ENCODE measurements at regions not wholly inside any gene's neighbourhood (a gene's known extent, or its start where the extent isn't known, plus 50 kb on each side); places are given as distances from the start of the nearest gene placed in this dataset.

DNA sequence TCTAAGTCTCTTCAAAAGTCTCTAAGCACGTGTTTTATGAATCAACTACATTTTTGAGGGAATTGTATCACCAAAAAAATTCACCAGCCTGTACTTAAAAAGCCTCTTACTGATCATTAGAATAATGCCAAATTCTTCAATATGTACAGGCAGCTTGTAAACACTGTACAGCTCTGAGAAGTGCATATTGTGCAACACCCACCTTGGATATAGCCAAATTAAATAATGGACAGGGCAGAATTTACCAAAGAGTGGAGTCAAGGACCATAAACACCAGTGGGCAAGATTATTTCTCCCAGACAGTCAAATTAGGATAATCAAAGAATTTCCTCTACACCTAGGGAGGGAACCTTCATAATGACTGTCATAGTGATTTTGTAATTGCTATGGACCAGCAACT is 338.2 kb downstream of the NR4A2 start:
- H3K27me3 ChIP-seq = no peaks in the 10 kb centered on the region
- intact Hi-C loops (cut with DNase I) = no loop called here
- no peak for TF ChIP-seq POLR2A (IDR thresholded peaks at IDR 0.05)
- TF ChIP-seq, protein P1, sequence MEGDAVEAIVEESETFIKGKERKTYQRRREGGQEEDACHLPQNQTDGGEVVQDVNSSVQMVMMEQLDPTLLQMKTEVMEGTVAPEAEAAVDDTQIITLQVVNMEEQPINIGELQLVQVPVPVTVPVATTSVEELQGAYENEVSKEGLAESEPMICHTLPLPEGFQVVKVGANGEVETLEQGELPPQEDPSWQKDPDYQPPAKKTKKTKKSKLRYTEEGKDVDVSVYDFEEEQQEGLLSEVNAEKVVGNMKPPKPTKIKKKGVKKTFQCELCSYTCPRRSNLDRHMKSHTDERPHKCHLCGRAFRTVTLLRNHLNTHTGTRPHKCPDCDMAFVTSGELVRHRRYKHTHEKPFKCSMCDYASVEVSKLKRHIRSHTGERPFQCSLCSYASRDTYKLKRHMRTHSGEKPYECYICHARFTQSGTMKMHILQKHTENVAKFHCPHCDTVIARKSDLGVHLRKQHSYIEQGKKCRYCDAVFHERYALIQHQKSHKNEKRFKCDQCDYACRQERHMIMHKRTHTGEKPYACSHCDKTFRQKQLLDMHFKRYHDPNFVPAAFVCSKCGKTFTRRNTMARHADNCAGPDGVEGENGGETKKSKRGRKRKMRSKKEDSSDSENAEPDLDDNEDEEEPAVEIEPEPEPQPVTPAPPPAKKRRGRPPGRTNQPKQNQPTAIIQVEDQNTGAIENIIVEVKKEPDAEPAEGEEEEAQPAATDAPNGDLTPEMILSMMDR (IDR thresholded peaks at IDR 0.05) = no peak
- TF ChIP-seq POLR2AphosphoS5 (IDR thresholded peaks at IDR 0.05; ENCODE audit: insufficient read depth in 1 of 2, low read depth in 1 of 2) = no peak

DNA sequence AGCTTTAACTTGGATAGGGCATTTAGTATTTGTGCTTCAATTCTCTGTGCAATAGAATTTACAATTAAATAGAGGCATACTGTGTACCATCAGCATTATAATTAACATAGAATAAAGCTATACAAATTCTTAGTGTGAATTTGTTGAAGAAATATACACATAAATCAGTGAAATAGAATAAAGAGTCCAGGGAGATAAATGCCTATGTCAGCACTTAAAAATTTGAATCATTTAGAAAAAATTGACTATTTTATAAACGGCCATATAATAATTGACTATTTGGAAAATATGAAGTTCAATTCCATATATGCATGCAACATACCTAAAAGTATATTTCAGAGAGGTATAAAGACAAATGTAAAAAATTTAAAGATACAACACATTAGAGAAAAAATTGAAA is 348.7 kb downstream of the NR4A2 start:
- intact Hi-C loops (cut with DNase I) = no loop called here
- Histone ChIP-seq H3K27ac (no peak overlapping the region), H3K36me3 (no peaks in the 10 kb centered on the region), H3K4me1 (no peaks in the 10 kb centered on the region), H3K4me3 (no peak overlapping the region), H3K9me3 (no peaks in the 10 kb centered on the region), H3K27me3 (no peaks in the 10 kb centered on the region)
- no peak for TF ChIP-seq POLR2AphosphoS5 (IDR thresholded peaks at IDR 0.05; ENCODE audit: insufficient read depth in 1 of 2, low read depth in 1 of 2)
- TF ChIP-seq POLR2A (IDR thresholded peaks at IDR 0.05) = no peak
- TF ChIP-seq, protein P1 (IDR thresholded peaks at IDR 0.05) = no peak
- DNase-seq (ENCODE audit: extremely low spot score in 2 of 2) = no peak

More for the DNA sequence above, 338.2 kb downstream of the NR4A2 start:
- no peaks in the 10 kb centered on the region for H3K36me3 ChIP-seq
- H3K4me3 ChIP-seq = no peak overlapping the region
- DNase-seq (ENCODE audit: extremely low spot score in 2 of 2) = no peak
- no peaks in the 10 kb centered on the region for H3K4me1 ChIP-seq
- H3K9me3 ChIP-seq = no peaks in the 10 kb centered on the region
- no peak overlapping the region for H3K27ac ChIP-seq

DNA sequence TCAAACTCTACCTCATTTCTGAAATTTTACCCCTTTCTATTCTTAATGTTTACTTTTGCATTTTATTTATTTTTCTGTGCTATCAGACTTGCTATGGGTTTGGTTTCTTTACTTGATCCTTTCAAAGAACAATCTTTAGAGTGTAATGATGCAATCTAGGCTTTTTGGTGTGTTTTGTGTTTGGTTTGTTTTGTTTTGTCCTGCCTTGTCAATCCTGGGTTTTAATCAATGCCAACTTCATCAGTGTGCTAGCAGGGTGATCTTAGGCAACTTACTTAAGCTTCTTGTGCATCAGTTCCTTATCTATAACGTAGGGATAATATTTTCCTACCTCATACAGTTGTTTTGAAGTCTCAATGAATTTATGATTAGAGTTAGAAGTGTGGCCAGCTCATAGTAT is 350.4 kb downstream of the NR4A2 start:
- Histone ChIP-seq H3K4me1 (no peaks in the 10 kb centered on the region), H3K36me3 (no peaks in the 10 kb centered on the region), H3K27me3 (no peaks in the 10 kb centered on the region), H3K4me3 (no peak overlapping the region), H3K9me3 (no peaks in the 10 kb centered on the region), H3K27ac (no peak overlapping the region)
- DNase-seq (ENCODE audit: extremely low spot score in 2 of 2) = no peak
- intact Hi-C loops (cut with DNase I) = no loop called here
- no peak for TF ChIP-seq POLR2AphosphoS5 (IDR thresholded peaks at IDR 0.05; ENCODE audit: insufficient read depth in 1 of 2, low read depth in 1 of 2)
- TF ChIP-seq, protein P1 (IDR thresholded peaks at IDR 0.05) = no peak

DNA sequence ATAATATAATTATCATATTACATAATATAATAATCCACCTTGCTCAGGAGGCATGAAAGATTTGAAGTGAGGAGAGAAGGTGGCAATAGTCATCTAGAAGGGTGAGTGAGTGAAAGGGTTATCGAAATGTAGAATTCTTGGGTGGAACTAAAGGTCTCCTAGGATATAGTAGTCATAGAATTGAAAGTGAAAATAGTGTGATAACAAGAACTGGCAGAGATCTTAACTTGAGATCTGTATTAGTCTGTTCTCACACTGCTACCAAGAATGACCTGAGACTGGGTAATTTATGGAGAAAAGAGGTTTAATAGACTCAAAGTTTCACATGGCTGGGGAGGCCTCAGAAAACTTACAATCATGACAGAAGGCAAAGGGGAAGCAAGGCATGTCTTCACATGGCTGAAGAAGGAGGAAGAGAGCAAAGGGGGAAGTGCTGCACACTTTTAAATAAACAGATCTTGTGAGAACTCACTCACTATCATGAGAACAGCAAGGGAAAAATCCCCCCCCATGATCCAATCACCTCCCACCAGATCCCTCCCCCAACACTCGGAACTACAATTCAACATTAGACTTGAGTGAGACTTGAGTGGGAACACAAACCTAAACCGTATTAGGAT is 351.5 kb downstream of the NR4A2 start:
- no peak for TF ChIP-seq POLR2AphosphoS5 (IDR thresholded peaks at IDR 0.05; ENCODE audit: insufficient read depth in 1 of 2, low read depth in 1 of 2)
- TF ChIP-seq POLR2A (IDR thresholded peaks at IDR 0.05) = no peak
- TF ChIP-seq, protein P1 (IDR thresholded peaks at IDR 0.05) = no peak

DNA sequence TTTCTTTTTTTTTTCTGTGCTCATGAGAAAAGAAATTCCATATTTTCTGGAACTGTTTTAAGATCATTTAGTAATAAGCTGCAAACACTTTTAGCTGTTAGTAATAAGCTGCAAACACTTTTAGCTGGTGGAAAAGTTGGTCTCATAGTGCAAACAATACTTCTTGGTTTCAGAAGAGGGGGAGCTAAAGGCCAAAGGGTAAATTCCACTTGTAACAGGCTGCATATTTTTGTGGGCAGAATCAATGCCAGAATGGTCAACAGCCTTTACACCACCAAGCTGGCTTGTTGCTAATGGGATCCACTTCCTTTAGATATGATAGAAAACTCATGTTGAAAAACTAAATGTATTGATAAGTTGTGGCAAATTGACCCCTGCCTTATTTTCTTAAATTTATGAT is 356.8 kb downstream of the NR4A2 start:
- H3K36me3 ChIP-seq = no peaks in the 10 kb centered on the region
- H3K4me3 ChIP-seq = no peak overlapping the region
- no peaks in the 10 kb centered on the region for H3K4me1 ChIP-seq
- intact Hi-C loops (cut with DNase I) = no loop called here
- H3K27ac ChIP-seq = no peak overlapping the region
- H3K9me3 ChIP-seq = no peaks in the 10 kb centered on the region
- no peak for DNase-seq (ENCODE audit: extremely low spot score in 2 of 2)
- TF ChIP-seq POLR2AphosphoS5 (IDR thresholded peaks at IDR 0.05; ENCODE audit: insufficient read depth in 1 of 2, low read depth in 1 of 2) (no peak), POLR2A (IDR thresholded peaks at IDR 0.05) (no peak)
- TF ChIP-seq, protein P1 (IDR thresholded peaks at IDR 0.05) = no peak
- H3K27me3 ChIP-seq = no peaks in the 10 kb centered on the region

More for the DNA sequence above, 351.5 kb downstream of the NR4A2 start:
- Histone ChIP-seq H3K27ac (no peak overlapping the region), H3K36me3 (no peaks in the 10 kb centered on the region), H3K4me3 (no peak overlapping the region), H3K27me3 (no peaks in the 10 kb centered on the region), H3K9me3 (no peaks in the 10 kb centered on the region), H3K4me1 (no peaks in the 10 kb centered on the region)
- no peak for DNase-seq (ENCODE audit: extremely low spot score in 2 of 2)
- intact Hi-C loops (cut with DNase I) = no loop called here
